NB4 (cell line): ENCODE measurements at regions not wholly inside any gene's neighbourhood (a gene's known extent, or its start where the extent isn't known, plus 50 kb on each side); places are given as distances from the start of the nearest gene placed in this dataset.

Experiments
- DNase-seq: peaks from one replicate; pipeline ENCODE4 v3.0.0; 2010; ENCODE audit warnings: low read depth
- H3K4me3 ChIP-seq: one replicate; pipeline ENCODE4 v1.5.1; 2011; ENCODE audit warnings: mild to moderate bottlenecking, low read depth, low read length, moderate library complexity
- MYC ChIP-seq: IDR thresholded peaks from 2 replicates; pipeline ENCODE4 v1.6.1; 2011; ENCODE audit warnings: low read depth, low read length
- POLR2A ChIP-seq: IDR thresholded peaks from 2 replicates; pipeline ENCODE4 v1.6.1; 2011; ENCODE audit warnings: mild to moderate bottlenecking; ENCODE audit not compliant: insufficient read length; ENCODE audit errors: extremely low read depth
- TF ChIP-seq, protein P1 (sequence below): IDR thresholded peaks from one replicate; pipeline ENCODE4 v1.5.1; 2012; ENCODE audit warnings: low read depth, low read length
- TF ChIP-seq, protein P2 (sequence below): IDR thresholded peaks from 2 replicates; pipeline ENCODE4 v1.6.1; 2011; ENCODE audit warnings: low read depth, low read length

DNA sequence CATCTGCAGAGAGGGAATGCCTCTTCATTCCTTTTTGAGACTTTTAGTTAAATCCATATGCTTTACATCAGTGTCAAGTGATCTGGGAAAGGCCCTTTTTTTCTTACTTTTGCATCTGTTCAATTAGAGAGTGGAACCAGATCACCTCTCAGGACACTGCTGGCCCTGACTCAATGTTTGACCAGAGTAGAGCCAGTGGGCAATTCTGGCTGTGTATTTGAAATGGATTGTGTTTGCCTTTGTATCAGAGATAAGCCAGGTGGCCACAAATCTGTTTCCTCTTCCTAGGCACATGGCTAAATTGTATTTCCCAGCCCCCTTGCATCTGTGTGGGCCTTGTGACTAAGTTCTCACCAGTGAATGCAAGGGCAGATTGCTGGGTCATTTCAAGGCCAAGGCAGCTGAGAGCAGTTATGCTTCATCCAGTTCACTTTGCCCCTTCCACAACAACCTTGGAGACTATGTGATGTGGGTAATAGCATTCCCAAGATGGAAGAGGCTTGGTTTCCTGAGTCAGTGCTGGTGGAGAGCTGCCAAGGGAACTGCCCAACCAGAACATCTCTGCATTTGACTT is 75.6 kb upstream of the CACNA2D3 start:
- no peak for DNase-seq
- TF ChIP-seq MYC (no peak), POLR2A (no peak)
- TF ChIP-seq, protein P1, sequence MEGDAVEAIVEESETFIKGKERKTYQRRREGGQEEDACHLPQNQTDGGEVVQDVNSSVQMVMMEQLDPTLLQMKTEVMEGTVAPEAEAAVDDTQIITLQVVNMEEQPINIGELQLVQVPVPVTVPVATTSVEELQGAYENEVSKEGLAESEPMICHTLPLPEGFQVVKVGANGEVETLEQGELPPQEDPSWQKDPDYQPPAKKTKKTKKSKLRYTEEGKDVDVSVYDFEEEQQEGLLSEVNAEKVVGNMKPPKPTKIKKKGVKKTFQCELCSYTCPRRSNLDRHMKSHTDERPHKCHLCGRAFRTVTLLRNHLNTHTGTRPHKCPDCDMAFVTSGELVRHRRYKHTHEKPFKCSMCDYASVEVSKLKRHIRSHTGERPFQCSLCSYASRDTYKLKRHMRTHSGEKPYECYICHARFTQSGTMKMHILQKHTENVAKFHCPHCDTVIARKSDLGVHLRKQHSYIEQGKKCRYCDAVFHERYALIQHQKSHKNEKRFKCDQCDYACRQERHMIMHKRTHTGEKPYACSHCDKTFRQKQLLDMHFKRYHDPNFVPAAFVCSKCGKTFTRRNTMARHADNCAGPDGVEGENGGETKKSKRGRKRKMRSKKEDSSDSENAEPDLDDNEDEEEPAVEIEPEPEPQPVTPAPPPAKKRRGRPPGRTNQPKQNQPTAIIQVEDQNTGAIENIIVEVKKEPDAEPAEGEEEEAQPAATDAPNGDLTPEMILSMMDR, result no peak
- TF ChIP-seq, protein P2, sequence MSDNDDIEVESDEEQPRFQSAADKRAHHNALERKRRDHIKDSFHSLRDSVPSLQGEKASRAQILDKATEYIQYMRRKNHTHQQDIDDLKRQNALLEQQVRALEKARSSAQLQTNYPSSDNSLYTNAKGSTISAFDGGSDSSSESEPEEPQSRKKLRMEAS, result no peak
- no peak overlapping the region for H3K4me3 ChIP-seq

DNA sequence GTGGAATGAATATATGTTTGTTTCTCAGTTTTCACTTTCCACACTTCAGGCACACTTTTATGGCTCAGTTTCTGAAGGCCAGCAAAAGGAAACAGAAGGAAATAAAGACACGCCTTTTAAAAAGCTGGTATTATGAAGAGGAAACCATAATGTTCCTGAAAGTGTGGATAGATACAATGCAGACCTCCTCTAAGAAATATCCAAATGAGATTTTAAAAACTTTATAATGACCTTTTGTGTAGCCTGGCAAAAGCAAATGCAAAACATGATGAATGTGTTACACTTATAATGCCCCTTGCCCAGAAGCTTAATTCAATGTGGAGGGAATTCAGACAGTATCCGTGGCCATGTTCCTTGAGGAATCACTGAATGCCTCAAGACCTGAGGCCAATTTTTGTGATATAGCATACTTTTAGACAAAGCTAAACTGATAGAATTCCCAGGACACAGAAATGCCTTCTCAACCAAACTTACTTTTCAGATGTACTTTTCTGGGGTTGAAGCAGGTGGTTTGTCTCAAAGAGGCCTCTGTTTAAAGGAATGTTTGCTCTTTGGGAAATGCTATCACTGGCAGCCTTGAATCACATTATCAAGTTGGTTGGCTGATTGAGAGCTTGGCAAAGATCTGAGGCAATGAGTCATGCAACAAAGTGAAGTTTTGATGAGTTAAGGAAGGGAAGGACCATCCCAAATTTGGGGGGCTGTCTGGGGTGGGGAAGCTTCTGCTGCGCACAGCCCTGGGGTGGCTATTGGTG is 77.1 kb upstream of the CACNA2D3 start:
- TF ChIP-seq, protein P2, result no peak
- no peak for TF ChIP-seq MYC
- TF ChIP-seq POLR2A, result no peak
- TF ChIP-seq, protein P1, result no peak
- DNase-seq, result no peak
- H3K4me3 ChIP-seq, result no peak overlapping the region

DNA sequence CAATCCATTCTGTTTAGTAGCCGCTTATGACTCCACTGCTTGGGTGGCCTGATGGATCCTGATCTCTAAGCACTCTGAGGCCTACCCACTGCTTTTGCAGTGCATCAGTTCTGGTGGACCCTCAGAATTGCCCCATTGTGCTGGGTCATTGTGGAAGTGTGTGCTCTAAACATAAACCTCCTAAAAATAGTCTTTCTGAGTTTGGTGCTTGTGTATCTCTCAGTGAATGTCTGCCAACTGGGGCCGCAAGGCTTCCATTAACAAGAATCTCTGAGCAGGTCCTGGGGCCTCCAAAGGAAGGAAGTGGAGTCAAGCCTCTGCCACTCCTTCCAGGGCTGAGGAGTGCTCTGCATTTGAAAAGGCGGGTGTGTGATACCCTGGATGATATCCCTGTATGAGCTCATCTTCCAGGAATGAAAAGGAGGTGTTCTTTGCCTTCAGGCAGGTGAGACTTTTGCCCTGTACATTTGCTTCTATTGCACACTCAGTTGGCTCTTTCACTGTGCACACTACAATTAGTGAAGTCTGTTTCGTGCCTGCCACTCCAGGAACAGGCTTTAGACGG is 80.0 kb upstream of the CACNA2D3 start:
- no peak for DNase-seq
- no peak for TF ChIP-seq POLR2A
- TF ChIP-seq MYC, result no peak
- TF ChIP-seq, protein P1, result no peak
- TF ChIP-seq, protein P2, result no peak

DNA sequence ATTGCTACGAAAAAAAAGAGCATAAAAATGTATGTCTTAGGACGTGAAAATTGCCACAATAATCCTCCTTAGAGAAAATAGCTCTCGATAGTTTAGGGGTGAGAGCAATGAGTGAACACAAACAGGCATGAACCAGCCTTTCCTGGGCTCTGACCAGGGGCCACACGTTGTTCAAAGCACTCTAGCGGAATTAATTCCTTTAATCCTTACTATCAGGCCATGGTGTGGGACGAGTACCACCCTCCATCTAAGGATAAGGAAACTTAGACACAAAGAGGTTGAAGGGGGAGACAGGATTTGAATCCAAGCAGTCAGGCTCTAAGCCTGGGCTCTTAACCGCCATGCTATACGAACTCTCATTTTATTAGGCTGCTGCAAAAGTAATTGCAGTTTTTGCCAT is 81.9 kb upstream of the CACNA2D3 start:
- TF ChIP-seq, protein P2, result no peak
- TF ChIP-seq, protein P1, result no peak
- no peak for TF ChIP-seq POLR2A
- TF ChIP-seq MYC, result no peak
- H3K4me3 ChIP-seq, result no peak overlapping the region
- DNase-seq, result no peak

More for the DNA sequence above, 80.0 kb upstream of the CACNA2D3 start:
- no peak overlapping the region for H3K4me3 ChIP-seq

DNA sequence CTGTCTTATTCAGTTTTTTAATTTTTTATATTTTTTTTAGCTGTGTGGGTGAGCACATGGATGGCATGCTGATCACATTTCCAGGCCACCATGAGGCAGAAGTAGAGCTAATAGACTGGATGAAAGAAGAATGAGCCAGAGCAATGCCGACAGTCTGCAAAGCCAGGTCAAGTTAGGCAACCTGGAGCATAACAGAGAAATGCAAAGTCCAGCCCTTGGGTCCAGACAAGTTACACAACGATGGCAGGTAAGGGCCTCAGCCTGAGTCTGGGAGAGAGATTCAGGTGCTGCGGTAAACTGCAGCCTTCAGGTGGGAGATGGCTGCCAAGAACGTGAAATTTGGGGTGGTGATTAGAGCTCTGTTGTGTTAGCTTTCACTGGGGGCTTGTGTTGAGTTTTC is 84.0 kb upstream of the CACNA2D3 start:
- TF ChIP-seq MYC, result no peak
- TF ChIP-seq, protein P2, result no peak
- no peak for TF ChIP-seq POLR2A
- TF ChIP-seq, protein P1, result no peak
- H3K4me3 ChIP-seq, result no peak overlapping the region
- no peak for DNase-seq
